Stromal cell of bone marrow (primary cell): ENCODE measurements at regions not wholly inside any gene's neighbourhood (a gene's known extent, or its start where the extent isn't known, plus 50 kb on each side); places are given as distances from the start of the nearest gene placed in this dataset.

Experiments used
- DNase-seq: peaks from one replicate; pipeline ENCODE4 v3.0.0-alpha.2; 2012; ENCODE audit warnings: low read depth

DNA sequence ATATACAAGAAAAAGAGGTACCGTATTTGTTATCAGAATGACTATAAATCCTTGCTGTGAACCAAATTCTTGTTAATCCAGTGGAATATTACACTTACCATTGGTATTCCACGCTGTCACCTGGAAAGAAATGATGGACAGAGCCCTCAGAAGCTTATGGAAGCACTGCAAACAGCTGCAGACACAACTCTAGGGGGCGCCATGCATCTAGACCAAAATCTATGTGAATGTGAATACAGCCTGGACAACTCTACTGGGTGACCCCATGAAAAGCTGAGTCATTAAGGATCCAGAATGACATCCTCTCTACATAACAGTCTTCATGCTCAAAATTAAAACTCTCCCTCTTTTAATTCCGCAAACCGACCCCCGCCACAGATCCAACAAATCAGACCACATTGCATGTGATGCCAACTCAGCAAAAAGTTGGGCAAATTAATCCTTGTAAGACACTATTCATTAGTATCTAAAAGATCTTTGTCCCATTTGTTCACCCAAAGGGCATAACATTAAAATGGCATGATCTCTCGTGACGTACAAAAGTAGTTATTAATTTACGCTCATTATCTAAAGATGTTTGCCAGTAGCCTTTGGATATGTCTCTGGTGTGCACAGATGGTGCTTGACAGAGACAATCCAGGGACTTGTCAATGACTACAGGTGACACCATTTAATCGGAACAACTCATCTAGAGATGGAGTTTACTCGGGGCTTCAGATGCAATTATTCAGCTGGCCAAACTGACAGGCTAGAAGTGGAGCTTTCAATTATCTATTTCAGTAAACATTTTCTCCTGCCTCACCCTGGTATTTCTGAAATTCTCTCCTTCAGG, 552.7 kb upstream of the PSMD7 start:
- DNase-seq, result no peak

DNA sequence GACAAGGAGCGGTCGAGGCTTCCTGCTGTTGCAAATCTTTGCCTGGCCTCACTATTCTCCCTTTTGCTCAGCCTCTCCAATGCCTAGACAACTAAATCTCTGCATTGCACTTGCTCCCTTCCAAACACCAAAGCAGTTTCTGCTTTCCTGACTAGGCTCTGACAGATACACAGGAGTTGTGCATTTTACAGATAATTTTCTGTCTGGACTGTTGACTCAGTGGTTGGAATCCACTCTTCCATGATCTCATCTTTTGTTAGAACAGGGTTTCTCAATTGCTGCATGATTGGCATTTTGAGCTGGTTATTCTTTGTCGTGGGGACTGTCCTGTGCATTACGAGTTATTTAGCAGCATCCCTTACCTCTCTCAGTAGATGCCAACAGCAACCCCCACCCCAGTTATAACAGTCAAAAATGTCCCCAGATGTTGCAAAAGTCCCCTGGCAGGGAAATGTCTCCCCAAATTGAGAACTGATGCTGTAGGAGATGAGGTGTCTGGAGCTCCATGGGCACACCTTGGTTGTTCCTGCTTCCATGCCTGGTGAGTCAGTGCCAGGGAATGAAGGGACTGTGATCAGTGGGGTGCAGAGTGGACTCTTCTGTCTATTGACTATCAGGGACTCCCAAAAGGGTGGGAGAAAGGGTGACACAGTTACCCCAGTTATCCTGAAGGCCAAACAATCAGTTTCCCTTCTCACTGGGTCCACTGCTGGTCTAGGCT, 557.4 kb upstream of the PSMD7 start:
- DNase-seq, result no peak

DNA sequence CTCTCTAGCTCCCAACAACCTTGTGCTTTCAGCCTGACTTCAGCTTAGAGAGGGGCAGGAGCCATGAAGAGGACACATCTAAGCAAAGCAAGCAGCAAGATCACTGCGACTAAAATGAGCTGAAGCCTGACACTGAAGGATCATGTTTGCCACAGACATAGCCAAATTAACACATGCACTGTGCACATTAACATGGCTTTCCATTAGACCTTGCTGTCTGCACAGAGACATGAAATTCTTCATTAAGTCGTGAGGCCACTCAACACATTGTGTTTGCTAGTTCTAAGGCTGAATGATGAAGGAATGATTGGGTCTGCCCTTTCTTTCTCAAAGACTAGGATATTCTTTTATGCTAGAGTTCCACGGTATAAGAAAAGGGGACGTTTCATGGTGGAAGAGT, 558.3 kb upstream of the PSMD7 start:
- no peak for DNase-seq

DNA sequence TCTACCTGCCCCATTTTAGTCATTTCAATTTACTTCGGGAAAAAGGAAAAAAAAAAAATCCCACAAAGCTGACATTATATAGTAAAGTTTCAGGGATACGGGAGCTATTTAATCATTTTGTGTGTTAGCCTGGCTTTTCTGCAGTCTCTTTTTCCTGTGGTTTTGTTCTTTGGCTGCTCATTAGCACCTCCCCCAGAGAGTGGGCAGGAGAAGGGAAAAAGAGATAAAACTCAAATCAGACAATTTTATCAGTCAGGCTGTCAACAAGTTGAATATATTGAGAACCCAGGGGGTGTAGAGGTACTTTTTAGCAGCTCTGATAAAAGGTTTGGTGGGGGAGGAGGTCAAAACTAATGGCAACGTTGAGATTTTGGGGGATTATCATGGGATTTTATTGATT, 559.0 kb upstream of the PSMD7 start:
- no peak for DNase-seq

DNA sequence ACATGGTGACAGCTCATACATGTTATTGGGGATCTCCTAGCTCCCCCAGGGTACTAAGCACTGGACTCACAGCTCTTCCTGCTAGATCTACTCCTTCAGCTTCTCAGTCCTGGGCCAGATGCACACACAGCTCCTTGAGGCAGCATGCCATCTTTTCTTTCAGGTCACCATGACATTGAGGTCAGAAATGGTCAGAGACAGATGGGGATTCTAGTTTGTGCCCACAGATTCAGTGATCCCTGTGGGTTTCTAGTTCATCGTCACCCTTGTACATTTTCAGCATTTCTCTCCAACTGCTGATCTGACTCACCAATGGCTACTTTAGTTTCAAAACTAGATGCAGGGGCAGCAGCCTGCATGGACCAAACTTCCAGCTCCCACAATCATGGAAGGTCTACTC, 560.7 kb upstream of the PSMD7 start:
- no peak for DNase-seq

DNA sequence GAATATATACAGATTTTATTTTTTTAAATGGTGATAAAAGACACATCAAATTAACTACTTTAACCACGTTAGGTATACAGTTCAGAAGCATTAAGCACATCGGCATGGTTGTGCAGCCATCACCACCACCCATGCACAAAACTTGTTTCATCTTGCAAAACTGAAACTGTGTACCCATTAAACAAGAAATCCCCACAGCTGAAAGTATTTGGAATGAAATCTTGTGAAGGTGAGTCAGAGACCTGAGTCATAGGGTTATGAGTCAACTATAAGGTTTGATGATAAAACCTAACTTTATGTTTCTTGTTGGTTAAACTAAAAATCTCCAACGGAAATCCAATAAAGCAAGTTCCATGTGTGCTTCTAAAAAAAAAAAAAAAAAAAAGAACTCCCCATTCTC, 561.6 kb upstream of the PSMD7 start:
- DNase-seq, result peak; percentile 59

DNA sequence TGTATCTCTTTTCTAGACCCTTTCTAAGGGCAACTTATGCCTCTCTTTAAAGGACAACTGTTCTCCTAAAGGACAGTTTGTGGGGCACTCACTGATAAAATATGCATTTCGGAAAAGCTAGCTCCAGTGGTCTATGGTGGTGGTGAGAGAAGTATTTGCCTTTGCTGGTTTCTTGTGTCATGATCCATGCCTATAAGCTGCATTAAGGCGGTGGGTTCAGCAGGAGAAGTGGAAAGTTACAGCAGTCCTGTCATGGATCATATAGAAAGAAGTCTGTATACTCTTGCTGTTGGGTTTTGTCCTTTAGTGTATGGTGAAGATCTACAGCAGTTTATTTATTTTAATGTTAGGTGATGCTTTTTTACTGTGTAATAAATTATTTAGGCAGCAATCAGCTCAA, 563.9 kb upstream of the PSMD7 start:
- DNase-seq, result no peak

DNA sequence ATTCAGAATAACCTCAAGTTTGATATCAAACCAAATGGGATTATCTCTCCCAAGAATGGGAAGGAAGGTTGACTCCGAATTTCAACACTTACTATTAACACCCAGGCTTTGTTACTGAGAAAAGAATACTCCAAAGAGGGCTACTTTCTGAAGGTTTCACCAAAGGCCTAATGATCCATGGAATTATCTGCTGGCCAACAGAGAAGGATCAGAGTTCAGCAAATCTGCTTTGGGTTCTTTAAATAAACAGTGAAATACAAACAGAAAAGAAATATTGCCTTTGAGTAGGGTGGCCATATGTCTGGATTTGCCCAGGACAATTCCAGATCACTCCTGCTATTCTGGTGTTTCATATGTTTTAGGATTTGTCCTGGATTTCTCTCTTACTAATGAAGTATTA, 564.5 kb upstream of the PSMD7 start:
- DNase-seq, result no peak

DNA sequence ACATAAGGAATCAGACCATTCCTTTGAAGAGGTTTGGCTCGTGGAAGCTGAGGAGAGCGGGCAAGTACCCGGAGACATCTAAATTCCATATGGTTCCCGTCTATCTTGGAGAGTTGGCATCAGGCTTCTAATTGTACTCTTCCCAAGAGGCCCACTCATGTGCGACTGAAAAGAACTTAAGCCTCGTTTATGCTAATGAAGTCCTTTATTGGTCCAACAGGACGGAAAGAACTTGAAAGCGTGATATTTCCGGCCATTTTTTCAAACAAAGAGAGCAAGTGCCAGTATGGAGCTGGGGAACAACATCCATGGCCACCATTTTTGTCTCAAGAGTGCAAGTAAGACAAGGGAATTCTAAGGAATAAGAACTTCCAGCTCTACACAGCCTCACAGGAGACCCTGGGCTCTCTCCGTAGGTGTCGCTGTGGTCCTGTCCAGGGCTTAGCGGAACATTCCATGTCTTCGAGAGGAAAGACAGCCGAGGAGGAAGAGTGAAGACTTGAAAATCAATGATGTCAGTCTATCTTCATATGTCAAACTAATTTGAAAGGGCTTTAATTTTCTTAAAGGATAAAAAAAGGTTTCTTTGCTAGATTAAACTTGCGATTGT, 566.0 kb upstream of the PSMD7 start:
- DNase-seq, result no peak

DNA sequence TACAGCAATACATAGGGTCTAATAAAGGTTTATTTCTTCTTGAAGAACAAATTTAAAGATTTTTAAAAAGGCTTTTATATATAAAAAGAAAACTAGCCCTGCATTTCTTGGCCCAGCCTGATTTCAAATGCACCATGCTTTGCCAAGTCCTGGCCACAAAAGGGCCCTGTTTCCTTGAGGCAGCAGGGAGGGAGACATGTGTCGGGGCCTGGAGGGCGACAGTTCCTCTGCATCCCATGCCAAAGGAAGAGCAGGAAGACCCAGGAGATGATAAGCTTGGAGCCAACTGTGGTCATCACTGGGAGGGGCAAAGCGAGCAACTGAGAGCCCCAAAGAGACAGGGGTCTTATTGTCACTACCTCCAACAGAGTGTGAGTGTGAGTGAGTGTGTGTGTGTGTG, 571.5 kb upstream of the PSMD7 start:
- no peak for DNase-seq

DNA sequence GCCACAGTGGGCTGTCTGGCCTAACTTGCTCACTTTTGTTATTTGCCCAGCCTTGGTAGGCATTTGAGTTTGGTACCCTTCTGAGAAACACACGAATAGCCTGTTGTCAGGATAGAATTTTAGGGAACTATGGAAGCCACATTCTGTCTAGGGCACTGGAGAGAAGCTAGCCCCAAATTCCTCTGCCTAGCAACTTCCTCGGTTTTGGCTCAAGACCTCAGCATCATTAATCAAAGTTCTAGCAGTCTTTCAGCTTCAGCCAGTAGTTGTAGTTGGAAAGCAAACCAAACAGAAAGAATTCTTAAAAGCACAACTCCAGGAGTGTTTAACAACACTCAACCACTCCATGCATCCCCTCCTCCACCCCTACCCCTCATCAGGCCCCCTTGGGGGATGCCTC, 572.1 kb upstream of the PSMD7 start:
- DNase-seq, result no peak

DNA sequence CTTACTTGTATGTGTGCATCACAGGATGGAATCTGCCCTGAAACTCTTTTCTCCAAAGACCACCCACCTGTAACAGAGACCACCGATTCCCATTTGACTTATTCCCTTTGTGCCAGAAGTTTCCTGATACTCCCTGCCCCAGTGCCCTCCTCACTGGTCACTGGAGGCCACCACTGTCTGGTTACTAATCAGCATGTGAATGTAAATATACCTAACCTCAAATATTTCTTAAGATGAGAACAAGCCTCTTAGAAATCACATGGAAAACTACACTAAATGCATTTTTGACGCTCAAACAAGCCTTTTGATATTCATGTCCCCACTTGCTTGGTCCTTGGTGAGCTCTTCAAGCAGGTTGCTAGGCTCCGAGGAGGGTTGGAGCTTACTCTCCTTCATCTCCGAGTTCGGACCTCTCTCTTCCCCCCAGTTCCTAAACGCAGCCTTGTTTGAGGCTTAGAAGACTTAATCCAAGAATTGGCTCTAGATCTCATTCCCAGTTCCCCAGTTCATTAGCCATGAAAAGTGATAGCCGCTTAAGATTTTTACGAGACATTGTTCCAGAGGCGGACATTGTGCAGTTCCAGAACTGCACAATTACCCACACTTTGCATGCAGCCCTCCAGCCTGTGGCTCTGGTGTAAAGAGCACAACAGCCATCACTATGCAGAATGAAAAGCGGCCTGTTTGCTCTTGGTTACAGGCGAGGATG, 579.2 kb upstream of the PSMD7 start:
- no peak for DNase-seq

DNA sequence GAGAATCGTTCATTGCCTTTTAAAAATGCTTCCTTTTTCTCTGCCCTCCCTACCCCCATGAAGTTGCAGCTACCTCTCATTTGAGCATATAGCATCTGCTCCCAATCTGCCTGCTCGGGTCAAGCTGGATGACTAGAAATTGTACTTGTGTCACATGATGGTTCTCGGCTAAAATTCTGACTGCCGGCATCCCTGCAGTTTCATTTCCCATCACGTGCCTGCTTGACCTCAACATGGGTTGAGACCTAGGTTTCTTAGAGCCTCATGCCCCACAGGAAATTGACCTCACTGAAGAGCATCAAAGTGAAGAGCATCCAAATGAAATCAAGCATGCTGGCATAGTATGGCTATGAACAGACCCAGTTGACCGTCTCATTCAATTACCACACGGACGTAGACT, 581.6 kb upstream of the PSMD7 start:
- no peak for DNase-seq

DNA sequence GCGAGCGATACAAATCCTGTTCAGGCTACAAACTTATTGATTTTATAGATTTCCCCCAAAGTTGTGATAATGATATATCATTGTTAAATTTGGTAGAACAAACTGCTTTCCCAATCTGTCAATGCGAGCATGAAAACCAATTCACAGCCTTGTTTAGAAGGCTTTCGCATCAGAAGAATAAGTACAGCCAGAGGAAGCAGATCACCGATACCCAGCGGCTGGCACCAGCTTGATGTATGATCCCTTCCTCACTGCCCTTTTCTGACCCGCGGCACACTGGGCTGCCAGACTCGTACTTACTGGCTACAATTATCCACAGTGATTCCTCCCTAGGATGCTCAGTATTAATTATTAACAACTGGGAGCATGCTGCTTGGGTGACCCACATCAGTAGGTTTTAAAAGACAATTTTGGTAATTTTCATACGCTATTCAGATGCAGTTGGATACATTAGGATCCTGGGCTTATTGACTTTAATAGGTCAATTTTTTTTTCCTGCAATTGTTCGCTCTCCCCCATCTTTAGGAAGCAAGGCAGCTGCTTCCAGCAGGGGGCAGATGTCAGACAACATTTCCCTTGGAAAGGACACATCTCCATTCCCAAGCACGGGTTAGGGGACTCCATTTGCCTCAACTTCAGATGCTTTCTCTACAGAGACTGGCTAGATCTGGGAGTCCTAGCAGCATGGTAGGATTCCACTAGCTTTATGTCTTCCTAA, 582.7 kb upstream of the PSMD7 start:
- DNase-seq, result peak; percentile 4

DNA sequence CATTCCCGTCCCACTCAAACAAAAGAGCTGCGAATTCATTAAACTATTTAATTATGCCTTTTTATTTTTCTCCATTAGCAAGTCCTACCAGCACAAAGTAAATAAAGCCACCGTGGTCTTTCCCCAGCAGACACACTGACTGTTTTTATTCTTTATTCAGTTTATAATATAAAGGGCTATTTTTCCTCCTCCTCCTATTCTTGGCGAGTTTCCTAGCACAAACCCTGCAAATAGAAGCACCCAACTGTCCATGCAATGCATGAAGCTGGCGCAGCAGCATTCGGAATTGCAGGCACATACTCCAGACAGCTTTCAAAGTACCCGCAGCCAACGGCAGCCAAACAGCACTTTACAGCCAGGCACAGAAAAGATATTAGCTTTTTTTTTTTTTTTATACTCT, 583.4 kb upstream of the PSMD7 start:
- no peak for DNase-seq

DNA sequence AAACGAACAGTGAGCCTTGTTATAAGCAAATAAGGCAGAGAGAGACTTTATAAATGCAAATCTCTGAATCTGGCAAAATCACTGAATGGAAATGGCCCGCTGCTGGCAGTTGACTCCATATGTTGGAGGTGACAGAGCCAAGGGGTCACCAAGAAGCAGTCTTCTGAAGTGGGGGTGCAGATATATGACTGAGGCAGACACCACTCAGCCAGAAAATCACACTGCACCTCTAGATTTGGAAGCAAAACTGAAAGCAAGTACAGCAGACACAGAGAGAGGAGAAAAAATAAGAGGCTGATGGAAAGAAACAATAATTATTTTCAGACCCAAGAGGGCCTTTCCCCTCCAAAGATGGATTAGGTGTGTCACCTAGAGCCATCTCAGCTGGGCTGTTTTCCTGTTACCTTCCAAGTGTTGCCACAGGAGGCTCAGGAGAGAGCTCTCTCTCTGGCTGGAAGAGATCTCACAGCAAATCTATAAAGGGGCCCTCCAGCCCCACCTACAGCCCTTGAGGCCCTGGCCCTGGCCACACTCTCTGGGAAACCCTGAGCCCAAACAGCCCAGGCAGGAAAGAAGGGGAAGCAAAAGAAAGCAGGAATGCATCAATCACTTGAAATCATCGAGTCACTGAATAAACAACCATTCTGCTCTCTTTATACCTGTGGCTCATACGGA, 585.1 kb upstream of the PSMD7 start:
- DNase-seq, result no peak

DNA sequence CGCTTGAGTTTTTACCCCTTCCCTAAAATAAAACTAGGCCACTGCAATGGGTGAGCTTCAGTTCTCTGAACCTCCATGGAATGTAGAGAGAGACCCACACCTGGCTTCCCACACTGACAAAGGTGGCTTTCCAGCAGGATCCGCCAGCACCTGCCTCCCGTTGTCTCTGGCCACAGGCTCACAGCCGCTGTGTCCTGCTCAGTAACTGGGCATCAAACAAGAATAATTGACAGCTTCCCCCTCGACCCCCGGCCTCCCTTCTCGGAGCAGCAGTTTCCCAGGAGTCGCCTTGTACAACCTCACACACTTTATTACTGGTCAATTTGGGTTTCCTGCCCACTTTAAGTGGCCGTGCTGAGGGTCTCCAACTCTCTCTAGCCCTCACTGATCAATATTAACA, 586.1 kb upstream of the PSMD7 start:
- DNase-seq, result no peak

DNA sequence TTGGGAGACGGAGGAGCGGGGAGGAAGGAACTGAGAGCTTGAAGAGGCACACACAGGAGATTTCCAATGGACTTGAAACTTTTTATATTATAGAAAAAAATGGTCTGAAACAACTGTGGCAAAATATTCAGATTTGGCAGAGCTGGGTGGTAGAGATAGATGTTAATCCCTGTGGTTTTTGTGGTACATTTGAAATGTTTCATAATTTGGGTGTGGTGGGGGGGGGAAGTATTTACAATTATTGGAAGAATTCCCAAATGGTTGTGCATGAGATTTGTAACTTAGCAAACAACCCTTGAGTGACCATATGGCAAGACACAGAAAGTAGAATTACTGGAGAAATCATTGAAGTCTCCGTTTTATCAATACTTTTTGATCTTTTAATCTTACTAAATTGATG, 588.8 kb upstream of the PSMD7 start:
- DNase-seq, result no peak

DNA sequence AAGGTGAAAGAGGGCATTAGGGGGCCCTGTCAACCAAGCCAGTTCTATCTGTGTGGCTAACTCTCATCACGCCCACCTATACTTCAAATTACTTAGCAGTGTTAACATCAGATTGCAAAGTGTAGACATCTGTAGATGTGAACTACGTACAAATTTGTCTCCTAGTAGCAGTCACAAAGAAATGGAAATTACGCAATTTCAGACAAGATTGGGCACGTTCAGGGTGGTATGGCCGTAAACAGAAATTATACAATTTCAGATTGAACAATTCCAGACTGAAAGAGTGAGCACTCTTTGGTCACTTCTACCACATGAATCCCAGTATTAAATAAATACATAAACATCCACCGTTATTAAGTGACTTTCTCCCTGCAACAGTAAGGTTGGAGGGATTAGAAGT, 592.7 kb upstream of the PSMD7 start:
- DNase-seq, result no peak

DNA sequence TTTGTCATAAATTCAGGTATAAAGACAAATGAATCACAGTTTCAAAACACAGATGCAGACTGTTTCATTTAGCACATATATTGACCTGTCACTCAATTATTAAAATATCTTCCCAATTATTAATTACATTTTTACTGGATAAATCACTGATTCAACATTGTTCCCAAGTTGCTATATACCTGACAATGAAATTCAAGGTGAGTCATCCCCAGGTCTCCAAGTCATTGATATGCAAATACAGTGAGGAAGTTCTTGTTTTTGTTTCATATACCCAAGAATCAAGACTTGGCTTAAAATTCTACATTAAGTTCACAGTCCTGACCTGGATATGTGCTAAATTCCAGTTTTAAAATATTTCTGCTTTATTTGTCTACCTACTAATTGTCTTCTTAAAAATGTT, 599.3 kb upstream of the PSMD7 start:
- no peak for DNase-seq

DNA sequence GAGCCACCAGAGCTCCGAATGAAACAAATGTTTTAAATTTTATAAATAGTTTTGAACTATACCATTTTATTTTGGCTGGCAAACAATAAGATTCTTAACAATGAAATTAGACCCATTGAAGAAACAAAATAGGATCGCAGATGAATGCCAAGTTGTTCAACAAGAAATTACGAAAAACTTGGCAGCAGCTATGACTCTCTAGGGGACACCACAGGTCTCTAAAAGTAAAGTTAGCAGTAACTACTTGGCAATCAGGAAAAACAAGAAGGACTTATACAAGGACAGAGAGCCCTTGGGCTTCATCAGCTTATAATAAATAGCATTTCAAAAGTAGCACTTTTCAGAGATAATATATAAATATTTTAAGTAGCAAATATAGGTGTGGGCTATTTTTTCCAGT, 603.8 kb upstream of the PSMD7 start:
- no peak for DNase-seq

DNA sequence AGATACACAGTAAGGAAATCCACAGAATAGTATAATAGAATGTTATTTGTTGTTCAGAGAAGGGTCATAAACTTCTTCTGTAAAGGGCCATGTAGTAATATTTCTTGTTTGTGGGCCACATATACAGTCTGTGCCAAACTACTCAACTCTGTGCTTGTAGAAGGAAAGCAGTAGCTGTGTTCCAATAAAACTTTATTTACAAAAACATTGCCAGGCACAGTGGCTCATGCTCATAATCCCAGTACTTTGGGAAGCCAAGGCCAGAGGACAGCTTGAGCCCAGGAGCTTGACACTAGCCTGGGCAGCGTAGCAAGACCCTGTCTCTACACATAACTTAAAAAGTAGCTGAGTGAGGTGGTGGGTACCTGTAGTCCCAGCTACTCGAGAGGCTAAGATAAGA, 612.8 kb upstream of the PSMD7 start:
- no peak for DNase-seq
